Endothelial cell (in vitro differentiated cells): ENCODE measurements at regions not wholly inside any gene's neighbourhood (a gene's known extent, or its start where the extent isn't known, plus 50 kb on each side); places are given as distances from the start of the nearest gene placed in this dataset.

Experiments used
- DNase-seq: peaks from one replicate; pipeline ENCODE4 v3.0.0; 2021; ENCODE audit warnings: low spot score
- H3K27ac Mint-ChIP-seq: one replicate; pipeline ENCODE4 v1.8.0; 2021; ENCODE audit warnings: mixed read lengths, inconsistent platforms; ENCODE audit not compliant: unreplicated experiment
- H3K27me3 Mint-ChIP-seq: one replicate; pipeline ENCODE4 v1.8.0; 2021; ENCODE audit warnings: mild to moderate bottlenecking, moderate library complexity, mixed read lengths, inconsistent platforms; ENCODE audit not compliant: unreplicated experiment
- H3K36me3 Mint-ChIP-seq: one replicate; pipeline ENCODE4 v1.8.0; 2021; ENCODE audit warnings: mild to moderate bottlenecking, low read depth, mixed read lengths, inconsistent platforms; ENCODE audit not compliant: unreplicated experiment
- H3K4me1 Mint-ChIP-seq: one replicate; pipeline ENCODE4 v1.8.0; 2021; ENCODE audit warnings: mild to moderate bottlenecking, mixed read lengths, inconsistent platforms; ENCODE audit not compliant: unreplicated experiment
- H3K4me3 Mint-ChIP-seq: one replicate; pipeline ENCODE4 v1.8.0; 2021; ENCODE audit warnings: mild to moderate bottlenecking, mixed read lengths, inconsistent platforms; ENCODE audit not compliant: unreplicated experiment
- H3K9me3 Mint-ChIP-seq: one replicate; pipeline ENCODE4 v1.8.0; 2021; ENCODE audit warnings: mixed read lengths, inconsistent platforms; ENCODE audit not compliant: unreplicated experiment
- TF ChIP-seq, protein P1 (sequence below): fragments of 200-600 bp; sonication (generic); IDR thresholded peaks from one replicate; pipeline ENCODE4 v1.5.0; 2021; ENCODE audit warnings: antibody characterized with exemption; ENCODE audit not compliant: unreplicated experiment

GRCh38 chr2:105577762-105578161 lies 166.9 kb upstream of the NCK2 start:
- Mint-ChIP-seq H3K4me1 (peaks cover 5% of the 10 kb centered on the region), H3K27ac (no peak overlapping the region), H3K9me3 (no peaks in the 10 kb centered on the region), H3K4me3 (no peak overlapping the region), H3K27me3 (no peaks in the 10 kb centered on the region), H3K36me3 (no peaks in the 10 kb centered on the region)
- TF ChIP-seq, protein P1, sequence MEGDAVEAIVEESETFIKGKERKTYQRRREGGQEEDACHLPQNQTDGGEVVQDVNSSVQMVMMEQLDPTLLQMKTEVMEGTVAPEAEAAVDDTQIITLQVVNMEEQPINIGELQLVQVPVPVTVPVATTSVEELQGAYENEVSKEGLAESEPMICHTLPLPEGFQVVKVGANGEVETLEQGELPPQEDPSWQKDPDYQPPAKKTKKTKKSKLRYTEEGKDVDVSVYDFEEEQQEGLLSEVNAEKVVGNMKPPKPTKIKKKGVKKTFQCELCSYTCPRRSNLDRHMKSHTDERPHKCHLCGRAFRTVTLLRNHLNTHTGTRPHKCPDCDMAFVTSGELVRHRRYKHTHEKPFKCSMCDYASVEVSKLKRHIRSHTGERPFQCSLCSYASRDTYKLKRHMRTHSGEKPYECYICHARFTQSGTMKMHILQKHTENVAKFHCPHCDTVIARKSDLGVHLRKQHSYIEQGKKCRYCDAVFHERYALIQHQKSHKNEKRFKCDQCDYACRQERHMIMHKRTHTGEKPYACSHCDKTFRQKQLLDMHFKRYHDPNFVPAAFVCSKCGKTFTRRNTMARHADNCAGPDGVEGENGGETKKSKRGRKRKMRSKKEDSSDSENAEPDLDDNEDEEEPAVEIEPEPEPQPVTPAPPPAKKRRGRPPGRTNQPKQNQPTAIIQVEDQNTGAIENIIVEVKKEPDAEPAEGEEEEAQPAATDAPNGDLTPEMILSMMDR, result no peak
- no peak for DNase-seq

GRCh38 chr2:105576440-105577241 lies 168.1 kb upstream of the NCK2 start:
- DNase-seq, result no peak
- peaks cover 5% of the 10 kb centered on the region for H3K4me1 Mint-ChIP-seq
- no peak overlapping the region for H3K4me3 Mint-ChIP-seq
- no peaks in the 10 kb centered on the region for H3K36me3 Mint-ChIP-seq
- no peaks in the 10 kb centered on the region for H3K9me3 Mint-ChIP-seq
- peak overlapping the region; percentile 21 for H3K27ac Mint-ChIP-seq
- peaks cover 2% of the 10 kb centered on the region for H3K27me3 Mint-ChIP-seq
- TF ChIP-seq, protein P1, result peak; percentile 54

DNA sequence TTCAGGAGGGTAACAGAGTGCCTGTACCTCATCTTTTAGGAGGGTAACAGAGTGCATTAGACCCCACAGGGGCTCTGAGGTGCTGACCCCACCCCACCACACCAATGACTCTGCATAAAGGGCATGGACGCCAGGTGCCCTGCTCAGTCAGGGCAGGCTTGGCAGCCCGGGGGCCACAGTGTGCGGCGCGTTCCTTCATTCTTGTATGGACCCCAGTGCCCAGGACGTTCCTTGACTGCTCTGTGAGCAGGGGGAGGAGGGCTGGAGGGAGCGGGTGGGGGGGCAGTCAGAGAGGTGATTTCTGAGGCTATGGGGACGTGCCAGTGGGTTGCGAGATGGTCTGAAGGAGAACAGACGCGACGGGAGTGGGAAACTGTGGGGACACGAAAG lies 168.7 kb upstream of the NCK2 start:
- Mint-ChIP-seq H3K36me3 (no peaks in the 10 kb centered on the region), H3K9me3 (no peaks in the 10 kb centered on the region), H3K27ac (no peak overlapping the region), H3K4me3 (no peak overlapping the region), H3K27me3 (peaks cover 2% of the 10 kb centered on the region), H3K4me1 (peaks cover 5% of the 10 kb centered on the region)
- no peak for DNase-seq
- TF ChIP-seq, protein P1, result no peak

- Mint-ChIP-seq H3K27ac (no peak overlapping the region), H3K27me3 (peaks cover 2% of the 10 kb centered on the region), H3K36me3 (no peaks in the 10 kb centered on the region), H3K4me3 (no peak overlapping the region), H3K4me1 (peaks cover 5% of the 10 kb centered on the region), H3K9me3 (no peaks in the 10 kb centered on the region)
- TF ChIP-seq, protein P1, result no peak
- DNase-seq, result no peak
Measured at GRCh38 chr2:105575499-105576025, 169.2 kb upstream of the NCK2 start.

DNA sequence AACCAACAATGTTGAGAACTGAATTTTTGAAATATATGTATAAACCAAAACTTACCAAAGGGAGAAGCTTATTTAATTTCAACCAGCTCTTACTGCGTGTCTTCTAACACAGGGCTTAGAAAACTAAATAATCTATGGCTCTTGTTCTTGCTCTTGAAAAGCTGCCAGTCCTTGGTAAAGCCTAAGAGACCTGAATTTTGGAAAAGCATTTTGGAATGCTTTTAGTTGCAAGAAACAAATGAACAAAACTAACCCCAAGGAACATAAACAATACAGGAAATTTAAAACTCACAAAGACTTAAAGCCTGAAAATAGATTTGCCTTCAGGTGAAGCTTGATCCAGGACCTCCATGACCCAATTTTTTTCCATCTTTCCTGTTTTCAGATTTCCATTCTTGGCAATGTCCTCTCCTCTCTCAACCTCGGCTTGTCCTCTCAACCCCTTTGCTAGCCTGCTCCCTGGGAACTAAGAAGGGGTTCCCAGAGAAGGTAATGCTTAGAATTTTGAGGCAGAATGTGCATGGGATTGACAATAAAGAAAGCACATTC lies 169.8 kb upstream of the NCK2 start:
- Mint-ChIP-seq H3K4me3 (no peak overlapping the region), H3K27ac (no peak overlapping the region), H3K9me3 (no peaks in the 10 kb centered on the region), H3K36me3 (no peaks in the 10 kb centered on the region), H3K4me1 (peaks cover 5% of the 10 kb centered on the region), H3K27me3 (peaks cover 6% of the 10 kb centered on the region)
- DNase-seq, result no peak
- TF ChIP-seq, protein P1, result no peak
